ENCODE measurements at regions not wholly inside any gene's neighbourhood (a gene's known extent, or its start where the extent isn't known, plus 50 kb on each side); places are given as distances from the start of the nearest gene placed in this dataset.
A peak's percentile ranks its signal among the peaks of the same experiment; 100 is the strongest.
"Not testable (repeated sequence)": the region's sequence is repeated elsewhere in the genome, so short reads cannot be mapped to it uniquely, and the experiment has no call there.

GRCh38 chr2:21730141-21730540 lies 606.4 kb downstream of the TDRD15 start:
- no peak for DNase-seq

- DNase-seq, result peak; percentile 63
Observed at GRCh38 chr2:21740484-21740883, 616.7 kb downstream of the TDRD15 start.

GRCh38 chr2:21746499-21746898 lies 622.7 kb downstream of the TDRD15 start:
- DNase-seq, result no peak

- no peak for DNase-seq
Observed at GRCh38 chr2:21748501-21748900, 624.7 kb downstream of the TDRD15 start.

GRCh38 chr2:21754164-21754788 lies 630.5 kb downstream of the TDRD15 start:
- no peak for DNase-seq

- DNase-seq, result no peak
Observed at GRCh38 chr2:21757805-21758430, 634.1 kb downstream of the TDRD15 start.

GRCh38 chr2:21759819-21760218 lies 636.1 kb downstream of the TDRD15 start:
- no peak for DNase-seq

GRCh38 chr2:21761361-21761760 lies 637.6 kb downstream of the TDRD15 start:
- no peak for DNase-seq

- no peak for DNase-seq
Observed at GRCh38 chr2:21763501-21763900, 639.7 kb downstream of the TDRD15 start.

- DNase-seq, result no peak
Observed at GRCh38 chr2:21770787-21771186, 647.0 kb downstream of the TDRD15 start.

GRCh38 chr2:21772624-21773023 lies 648.9 kb downstream of the TDRD15 start:
- peak; percentile 73 for DNase-seq

- peak; percentile 4 for DNase-seq
Observed at GRCh38 chr2:21773168-21773567, 649.4 kb downstream of the TDRD15 start.

- no peak for DNase-seq
Observed at GRCh38 chr2:21774691-21775368, 651.1 kb downstream of the TDRD15 start.

GRCh38 chr2:21779786-21780185 lies 656.0 kb downstream of the TDRD15 start:
- DNase-seq, result peak; percentile 6

- no peak for DNase-seq
Observed at GRCh38 chr2:21781962-21782361, 658.2 kb downstream of the TDRD15 start.

GRCh38 chr2:21782866-21783265 lies 659.1 kb downstream of the TDRD15 start:
- DNase-seq, result no peak

- DNase-seq, result peak; percentile 65
Observed at GRCh38 chr2:21787941-21788340, 664.2 kb downstream of the TDRD15 start.

- DNase-seq, result not testable (repeated sequence)
Observed at GRCh38 chr2:21790311-21790710, 666.5 kb downstream of the TDRD15 start.

- DNase-seq, result no peak
Observed at GRCh38 chr2:21792571-21792970, 668.8 kb downstream of the TDRD15 start.

- DNase-seq, result no peak
Observed at GRCh38 chr2:21793461-21793860, 669.7 kb downstream of the TDRD15 start.

GRCh38 chr2:21794611-21795010 lies 670.8 kb downstream of the TDRD15 start:
- DNase-seq, result no peak

GRCh38 chr2:21800356-21800755 lies 676.6 kb downstream of the TDRD15 start:
- no peak for DNase-seq

GRCh38 chr2:21803550-21803949 lies 679.8 kb downstream of the TDRD15 start:
- DNase-seq, result no peak

- DNase-seq, result no peak
Observed at GRCh38 chr2:21804151-21804550, 680.4 kb downstream of the TDRD15 start.
